ENCODE measurements at regions not wholly inside any gene's neighbourhood (a gene's known extent, or its start where the extent isn't known, plus 50 kb on each side); places are given as distances from the start of the nearest gene placed in this dataset.
A peak's percentile ranks its signal among the peaks of the same experiment; 100 is the strongest.

GRCh38 chr1:172895050-172895460, 155.7 kb downstream of the TNFSF18 start:
- TF ChIP-seq CTCF (IDR thresholded peaks at IDR 0.05 in 2 of 3, conservative IDR thresholded peaks at IDR 0.05 in 1 of 3; ENCODE audit: borderline replicate concordance in 1 of 3, insufficient read depth in 1 of 3, low read depth in 2 of 3, low read length in 2 of 3): no peak
- TF ChIP-seq SRF (IDR thresholded peaks at IDR 0.05; ENCODE audit: low read depth): no peak
- TF ChIP-seq POLR2AphosphoS5 (IDR thresholded peaks at IDR 0.05; ENCODE audit: low read depth, low read length): no peak
- TF ChIP-seq REST (IDR thresholded peaks at IDR 0.05; ENCODE audit: low read depth): no peak
- peak; percentile 55 for TF ChIP-seq MAX (IDR thresholded peaks at IDR 0.05)
- TF ChIP-seq POLR2A (IDR thresholded peaks at IDR 0.05; ENCODE audit: borderline replicate concordance, extremely low read depth, insufficient read depth, insufficient read length): no peak
- no peak for TF ChIP-seq JUND (IDR thresholded peaks at IDR 0.05)
- TF ChIP-seq EZH2 (IDR thresholded peaks at IDR 0.05): no peak
- no peak for TF ChIP-seq ZFX (IDR thresholded peaks at IDR 0.05)
- TF ChIP-seq TCF7L2 (IDR thresholded peaks at IDR 0.05; ENCODE audit: borderline replicate concordance, extremely low read depth, insufficient read depth, insufficient read length): no peak
- TF ChIP-seq YY1 (IDR thresholded peaks at IDR 0.05; ENCODE audit: extremely low read depth, insufficient replicate concordance, low read depth, low read length): no peak
- TF ChIP-seq CEBPB (IDR thresholded peaks at IDR 0.05; ENCODE audit: low read depth): no peak
